ENCODE measurements at regions not wholly inside any gene's neighbourhood (a gene's known extent, or its start where the extent isn't known, plus 50 kb on each side); places are given as distances from the start of the nearest gene placed in this dataset.

- no peak for DNase-seq
- Mint-ChIP-seq H3K4me1 (ENCODE audit: low read depth, unreplicated experiment) (no peaks in the 10 kb centered on the region), H3K9me3 (ENCODE audit: low read depth, unreplicated experiment) (peaks cover 12% of the 10 kb centered on the region), H3K4me3 (ENCODE audit: low read depth, unreplicated experiment) (no peak overlapping the region), H3K27me3 (ENCODE audit: unreplicated experiment) (no peaks in the 10 kb centered on the region), H3K27ac (ENCODE audit: unreplicated experiment) (no peak overlapping the region), H3K36me3 (ENCODE audit: insufficient read depth, unreplicated experiment) (no peaks in the 10 kb centered on the region)
- CTCF ChIA-PET: no interaction called here
- TF ChIP-seq, protein P1, sequence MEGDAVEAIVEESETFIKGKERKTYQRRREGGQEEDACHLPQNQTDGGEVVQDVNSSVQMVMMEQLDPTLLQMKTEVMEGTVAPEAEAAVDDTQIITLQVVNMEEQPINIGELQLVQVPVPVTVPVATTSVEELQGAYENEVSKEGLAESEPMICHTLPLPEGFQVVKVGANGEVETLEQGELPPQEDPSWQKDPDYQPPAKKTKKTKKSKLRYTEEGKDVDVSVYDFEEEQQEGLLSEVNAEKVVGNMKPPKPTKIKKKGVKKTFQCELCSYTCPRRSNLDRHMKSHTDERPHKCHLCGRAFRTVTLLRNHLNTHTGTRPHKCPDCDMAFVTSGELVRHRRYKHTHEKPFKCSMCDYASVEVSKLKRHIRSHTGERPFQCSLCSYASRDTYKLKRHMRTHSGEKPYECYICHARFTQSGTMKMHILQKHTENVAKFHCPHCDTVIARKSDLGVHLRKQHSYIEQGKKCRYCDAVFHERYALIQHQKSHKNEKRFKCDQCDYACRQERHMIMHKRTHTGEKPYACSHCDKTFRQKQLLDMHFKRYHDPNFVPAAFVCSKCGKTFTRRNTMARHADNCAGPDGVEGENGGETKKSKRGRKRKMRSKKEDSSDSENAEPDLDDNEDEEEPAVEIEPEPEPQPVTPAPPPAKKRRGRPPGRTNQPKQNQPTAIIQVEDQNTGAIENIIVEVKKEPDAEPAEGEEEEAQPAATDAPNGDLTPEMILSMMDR (IDR thresholded peaks at IDR 0.05; ENCODE audit: unreplicated experiment): no peak
- intact Hi-C loops (cut with micrococcal nuclease; ENCODE audit: unreplicated experiment): no loop called here
- BruUV-seq (replicated peaks): no TSS peak
Measured at GRCh38 chr5:18378066-18378465, 743.8 kb downstream of the TAF11L14 start.

- Mint-ChIP-seq H3K27ac (ENCODE audit: unreplicated experiment) (no peak overlapping the region), H3K4me1 (ENCODE audit: low read depth, unreplicated experiment) (no peaks in the 10 kb centered on the region), H3K27me3 (ENCODE audit: unreplicated experiment) (no peaks in the 10 kb centered on the region), H3K9me3 (ENCODE audit: low read depth, unreplicated experiment) (peaks cover 12% of the 10 kb centered on the region), H3K4me3 (ENCODE audit: low read depth, unreplicated experiment) (no peak overlapping the region), H3K36me3 (ENCODE audit: insufficient read depth, unreplicated experiment) (no peaks in the 10 kb centered on the region)
- intact Hi-C loops (cut with micrococcal nuclease; ENCODE audit: unreplicated experiment): no loop called here
- CTCF ChIA-PET: no interaction called here
- no peak for DNase-seq
- no TSS peak for BruUV-seq (replicated peaks)
- TF ChIP-seq, protein P1 (IDR thresholded peaks at IDR 0.05; ENCODE audit: unreplicated experiment): no peak
Measured at GRCh38 chr5:18379189-18379588, 744.9 kb downstream of the TAF11L14 start.

GRCh38 chr5:18380729-18381362 is 746.6 kb downstream of the TAF11L14 start:
- intact Hi-C loops (cut with micrococcal nuclease; ENCODE audit: unreplicated experiment): no loop called here
- no peak overlapping the region for H3K27ac Mint-ChIP-seq (ENCODE audit: unreplicated experiment)
- DNase-seq: no peak
- no peaks in the 10 kb centered on the region for H3K36me3 Mint-ChIP-seq (ENCODE audit: insufficient read depth, unreplicated experiment)
- CTCF ChIA-PET: interaction anchor here (0.9 kb wide), 1 partner anchor 15 kb away, joined by 3 read pairs; no protein-coding TSS in a partner anchor
- no peaks in the 10 kb centered on the region for H3K4me1 Mint-ChIP-seq (ENCODE audit: low read depth, unreplicated experiment)
- H3K9me3 Mint-ChIP-seq (ENCODE audit: low read depth, unreplicated experiment): peaks cover 9% of the 10 kb centered on the region
- TF ChIP-seq, protein P1 (IDR thresholded peaks at IDR 0.05; ENCODE audit: unreplicated experiment): no peak
- no peaks in the 10 kb centered on the region for H3K27me3 Mint-ChIP-seq (ENCODE audit: unreplicated experiment)
- no TSS peak for BruUV-seq (replicated peaks)
- H3K4me3 Mint-ChIP-seq (ENCODE audit: low read depth, unreplicated experiment): no peak overlapping the region

DNA sequence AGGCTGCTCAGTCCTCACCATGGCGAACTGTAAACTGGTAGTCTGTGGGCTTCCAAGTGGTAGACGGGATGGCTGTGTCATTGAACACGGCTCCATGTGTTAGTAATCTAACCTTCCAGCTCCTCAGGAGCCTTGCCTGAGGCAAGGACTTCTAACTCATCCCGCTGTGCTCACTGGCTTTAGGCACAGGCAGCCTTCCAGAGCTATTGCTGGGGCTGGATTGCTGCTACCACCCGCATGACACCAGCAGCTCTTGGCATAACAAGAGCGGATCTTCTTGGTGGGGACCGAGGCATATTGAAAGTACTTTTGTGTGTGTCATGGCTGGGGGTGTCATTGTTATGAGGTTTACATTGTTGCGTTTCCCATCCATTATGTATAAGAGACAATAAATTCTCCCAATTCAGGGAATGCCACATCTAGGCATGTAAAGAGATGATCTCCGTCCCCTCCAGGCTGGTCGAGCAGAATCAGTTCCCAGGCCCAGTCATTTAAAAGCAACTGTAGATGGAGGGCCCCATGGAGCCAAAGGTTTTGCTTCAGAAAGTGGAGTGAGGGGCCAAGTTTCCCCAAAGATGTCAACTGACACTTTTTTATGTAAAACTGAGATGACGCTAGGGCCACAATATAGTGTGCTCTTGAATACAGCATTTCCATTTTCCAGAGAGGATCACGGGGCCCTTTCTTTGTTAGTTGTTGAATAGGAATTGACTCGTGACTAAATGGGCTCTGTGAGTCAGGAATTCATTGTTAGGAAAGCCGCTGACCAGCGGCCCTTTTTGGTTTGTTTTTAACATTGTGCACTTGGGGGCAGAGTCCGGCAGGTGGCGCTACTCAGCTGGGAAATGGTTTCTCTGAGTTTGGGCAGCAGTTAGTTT is 759.5 kb downstream of the TAF11L14 start:
- BruUV-seq (replicated peaks): no TSS peak
- Mint-ChIP-seq H3K4me1 (ENCODE audit: low read depth, unreplicated experiment) (no peaks in the 10 kb centered on the region), H3K27ac (ENCODE audit: unreplicated experiment) (no peak overlapping the region), H3K27me3 (ENCODE audit: unreplicated experiment) (no peaks in the 10 kb centered on the region), H3K36me3 (ENCODE audit: insufficient read depth, unreplicated experiment) (no peaks in the 10 kb centered on the region), H3K4me3 (ENCODE audit: low read depth, unreplicated experiment) (no peak overlapping the region), H3K9me3 (ENCODE audit: low read depth, unreplicated experiment) (peaks cover 2% of the 10 kb centered on the region)
- CTCF ChIA-PET: interaction anchor here (1.0 kb wide), 1 partner anchor 113 kb away, joined by 3 read pairs; no protein-coding TSS in a partner anchor
- peak; percentile 64 for DNase-seq
- intact Hi-C loops (cut with micrococcal nuclease; ENCODE audit: unreplicated experiment): loop anchor here (1.0 to 5.0 kb wide), 3 partner anchors 72 to 1213 kb away; no protein-coding TSS in a partner anchor
- TF ChIP-seq, protein P1 (IDR thresholded peaks at IDR 0.05; ENCODE audit: unreplicated experiment): peak; percentile 80
